Fibroblast of pulmonary artery (primary cell): ENCODE measurements at regions not wholly inside any gene's neighbourhood (a gene's known extent, or its start where the extent isn't known, plus 50 kb on each side); places are given as distances from the start of the nearest gene placed in this dataset.

Experiments
- DNase-seq: peaks from one replicate; pipeline ENCODE4 v3.0.0-alpha.2; 2010; ENCODE audit warnings: low read depth
- H3K4me3 ChIP-seq: replicated peaks from 2 replicates; pipeline ENCODE4 v1.5.1; 2011; ENCODE audit warnings: low read depth, mild to moderate bottlenecking, control low read depth, low read length, moderate library complexity
- TF ChIP-seq, protein P1 (sequence below): IDR thresholded peaks from 2 replicates; pipeline ENCODE4 v1.5.1; 2011; ENCODE audit warnings: mild to moderate bottlenecking, control low read depth, low read length, inconsistent platforms; ENCODE audit errors: missing control alignments

DNA sequence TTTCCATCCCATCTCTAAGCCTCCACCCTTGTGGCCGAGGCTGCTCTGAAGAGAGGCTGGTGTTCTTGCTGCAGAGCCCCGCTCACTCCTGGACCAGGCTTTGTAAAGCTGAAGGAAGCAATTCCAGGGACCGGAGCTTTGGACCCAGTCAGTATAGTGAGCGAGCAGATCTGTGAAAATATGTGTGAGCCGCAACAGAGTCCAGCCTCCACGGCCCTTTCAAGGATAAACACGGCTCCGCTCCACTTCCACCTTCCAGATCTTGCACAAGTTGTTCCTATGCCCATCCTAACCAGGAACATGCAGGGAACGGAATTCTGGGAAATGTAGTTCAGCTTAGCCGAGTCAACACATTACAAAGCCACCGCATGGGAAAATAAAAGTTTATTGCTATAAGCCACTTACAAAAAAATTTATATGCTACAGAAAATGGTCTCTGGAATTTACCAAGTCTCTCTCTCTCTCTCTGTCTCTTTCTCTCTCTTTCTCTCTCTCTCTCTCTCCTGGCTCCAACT is 151.7 kb upstream of the ZNF521 start:
- peak overlapping the region; percentile 50 for H3K4me3 ChIP-seq
- peak; percentile 77 for DNase-seq
- TF ChIP-seq, protein P1, sequence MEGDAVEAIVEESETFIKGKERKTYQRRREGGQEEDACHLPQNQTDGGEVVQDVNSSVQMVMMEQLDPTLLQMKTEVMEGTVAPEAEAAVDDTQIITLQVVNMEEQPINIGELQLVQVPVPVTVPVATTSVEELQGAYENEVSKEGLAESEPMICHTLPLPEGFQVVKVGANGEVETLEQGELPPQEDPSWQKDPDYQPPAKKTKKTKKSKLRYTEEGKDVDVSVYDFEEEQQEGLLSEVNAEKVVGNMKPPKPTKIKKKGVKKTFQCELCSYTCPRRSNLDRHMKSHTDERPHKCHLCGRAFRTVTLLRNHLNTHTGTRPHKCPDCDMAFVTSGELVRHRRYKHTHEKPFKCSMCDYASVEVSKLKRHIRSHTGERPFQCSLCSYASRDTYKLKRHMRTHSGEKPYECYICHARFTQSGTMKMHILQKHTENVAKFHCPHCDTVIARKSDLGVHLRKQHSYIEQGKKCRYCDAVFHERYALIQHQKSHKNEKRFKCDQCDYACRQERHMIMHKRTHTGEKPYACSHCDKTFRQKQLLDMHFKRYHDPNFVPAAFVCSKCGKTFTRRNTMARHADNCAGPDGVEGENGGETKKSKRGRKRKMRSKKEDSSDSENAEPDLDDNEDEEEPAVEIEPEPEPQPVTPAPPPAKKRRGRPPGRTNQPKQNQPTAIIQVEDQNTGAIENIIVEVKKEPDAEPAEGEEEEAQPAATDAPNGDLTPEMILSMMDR, result no peak

DNA sequence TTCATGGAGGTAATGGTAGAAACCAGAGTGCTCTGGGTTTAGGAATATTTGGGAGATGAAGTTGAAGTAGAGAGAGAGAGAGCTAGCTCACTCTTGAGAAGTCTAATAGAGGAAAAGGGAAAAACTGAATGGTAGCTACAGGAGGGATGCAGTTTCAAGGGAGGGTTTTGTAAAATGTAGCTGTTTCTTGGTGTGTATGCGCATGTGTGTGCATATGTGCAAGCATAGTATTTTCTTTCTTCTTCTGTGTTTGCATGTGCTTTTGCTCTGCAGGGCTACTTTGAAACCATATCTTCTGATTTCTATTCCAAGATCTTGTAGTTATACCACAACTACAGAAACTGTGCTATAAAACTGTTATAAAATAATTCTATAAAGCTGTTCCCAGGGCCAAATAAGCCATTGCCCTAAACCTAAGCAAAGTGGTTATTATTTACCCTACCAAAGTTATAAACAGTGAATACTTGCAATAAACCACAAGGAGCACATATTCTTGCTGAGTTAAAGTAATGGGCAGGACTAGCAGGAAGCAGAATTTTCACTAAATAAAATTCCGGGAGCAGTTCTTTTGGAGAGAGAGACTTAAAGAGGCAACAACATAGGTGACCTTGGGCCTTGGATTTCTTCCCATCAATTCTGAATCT is 145.3 kb upstream of the ZNF521 start:
- no peak for DNase-seq
- TF ChIP-seq, protein P1, result no peak
- no peak overlapping the region for H3K4me3 ChIP-seq

DNA sequence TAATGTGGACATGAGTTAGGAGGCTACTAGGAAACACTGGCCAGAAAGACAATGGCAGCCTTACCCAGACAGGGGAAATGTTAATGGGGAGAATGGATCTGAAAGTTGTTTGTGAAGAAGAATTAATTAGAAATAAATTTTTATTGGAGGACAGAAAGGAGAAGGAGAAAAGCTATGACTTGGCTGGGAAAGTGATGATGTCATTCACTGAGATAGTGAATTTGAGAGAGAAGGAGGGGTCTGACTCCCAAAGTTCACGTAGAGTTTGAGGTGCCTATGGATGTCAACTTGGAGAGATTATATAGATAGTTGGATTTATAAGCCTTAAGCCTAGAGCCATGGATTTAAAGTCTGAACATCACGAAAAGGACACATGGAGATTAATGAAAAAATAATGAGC is 144.6 kb upstream of the ZNF521 start:
- TF ChIP-seq, protein P1, result no peak
- DNase-seq, result no peak
- H3K4me3 ChIP-seq, result no peak overlapping the region

DNA sequence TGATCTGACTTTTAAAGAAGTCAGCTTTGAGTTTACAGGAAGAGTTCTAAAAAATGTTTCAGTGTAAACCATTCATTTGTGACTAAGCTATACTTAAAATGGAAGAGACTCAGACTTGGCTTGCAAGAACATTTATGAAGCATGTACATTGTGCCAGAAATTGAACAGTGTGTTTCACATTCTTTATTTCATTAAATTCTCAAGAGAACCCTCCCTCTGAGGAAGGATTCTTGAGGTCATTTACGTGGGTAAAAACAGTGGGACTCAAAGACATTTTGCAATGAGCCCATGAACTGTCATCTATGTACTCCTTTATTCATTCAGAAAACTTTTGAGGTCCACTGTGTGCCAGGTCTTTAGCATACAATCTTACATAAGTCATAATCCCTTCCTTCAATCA is 143.6 kb upstream of the ZNF521 start:
- TF ChIP-seq, protein P1, result no peak
- no peak for DNase-seq
- H3K4me3 ChIP-seq, result no peak overlapping the region

DNA sequence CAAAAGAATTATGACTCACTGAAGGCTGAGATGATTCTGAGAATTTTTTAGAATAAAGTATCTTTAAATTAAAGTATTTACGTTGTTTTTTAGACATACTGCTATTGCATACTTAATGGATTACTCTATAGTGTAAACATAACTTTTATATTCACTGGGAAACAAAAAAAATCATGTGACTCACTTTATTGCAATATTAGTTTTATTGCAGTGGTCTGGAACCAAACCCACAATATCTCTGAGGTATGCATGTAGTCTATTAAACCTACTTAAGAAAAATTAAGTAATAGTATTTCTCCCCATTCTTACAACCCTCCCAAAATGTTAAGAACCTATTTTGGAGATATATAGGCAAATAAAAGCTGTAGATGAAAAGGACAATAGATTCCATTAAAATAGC is 142.9 kb upstream of the ZNF521 start:
- TF ChIP-seq, protein P1, result no peak
- H3K4me3 ChIP-seq, result no peak overlapping the region
- no peak for DNase-seq

DNA sequence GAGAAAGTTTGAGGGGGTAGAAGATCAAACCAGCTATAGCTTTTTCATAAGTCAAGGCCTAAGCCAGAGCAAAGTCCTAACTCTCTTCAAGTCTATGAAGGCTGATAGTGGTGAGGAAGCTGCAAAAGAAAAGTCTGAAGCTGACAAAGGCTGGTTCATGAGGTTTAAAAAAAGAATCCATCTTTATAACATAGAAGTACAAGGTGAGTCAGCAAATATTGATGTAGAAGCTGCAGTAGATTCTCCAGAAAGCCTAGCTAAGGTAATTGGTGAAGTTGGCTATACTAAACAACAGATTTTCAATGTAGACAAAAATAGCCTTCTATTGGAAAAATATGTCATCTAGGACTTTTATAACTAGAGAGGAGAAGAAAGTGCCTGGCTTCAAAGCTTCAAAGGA is 141.4 kb upstream of the ZNF521 start:
- no peak for DNase-seq
- TF ChIP-seq, protein P1, result no peak
- no peak overlapping the region for H3K4me3 ChIP-seq

DNA sequence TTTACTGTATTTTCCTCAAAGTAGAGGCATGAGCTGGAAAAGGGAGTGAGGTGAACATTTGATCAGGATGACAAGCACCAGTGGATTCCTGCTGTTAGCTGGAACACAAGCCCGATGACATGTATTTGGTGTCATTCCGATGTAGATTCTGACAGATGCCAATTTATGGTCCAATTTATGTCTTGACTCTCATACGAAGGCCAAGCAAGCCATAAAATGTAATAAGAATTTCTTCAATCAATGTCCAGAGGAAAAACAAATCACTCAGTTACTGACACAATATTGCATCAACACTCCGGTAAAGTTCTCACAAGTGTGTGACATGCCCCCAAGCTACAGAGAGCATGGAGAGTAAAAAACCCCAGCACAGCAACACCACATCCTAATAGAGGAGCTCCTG is 138.3 kb upstream of the ZNF521 start:
- no peak for DNase-seq
- TF ChIP-seq, protein P1, result no peak
- H3K4me3 ChIP-seq, result no peak overlapping the region
